Endothelial cell (in vitro differentiated cells): ENCODE measurements at regions not wholly inside any gene's neighbourhood (a gene's known extent, or its start where the extent isn't known, plus 50 kb on each side); places are given as distances from the start of the nearest gene placed in this dataset.

ENCODE experiments used
- DNase-seq: peaks from one replicate; pipeline ENCODE4 v3.0.0; 2021; ENCODE audit warnings: low spot score
- H3K27ac Mint-ChIP-seq: one replicate; pipeline ENCODE4 v1.8.0; 2021; ENCODE audit warnings: mixed read lengths, inconsistent platforms; ENCODE audit not compliant: unreplicated experiment
- H3K27me3 Mint-ChIP-seq: one replicate; pipeline ENCODE4 v1.8.0; 2021; ENCODE audit warnings: mild to moderate bottlenecking, moderate library complexity, mixed read lengths, inconsistent platforms; ENCODE audit not compliant: unreplicated experiment
- H3K36me3 Mint-ChIP-seq: one replicate; pipeline ENCODE4 v1.8.0; 2021; ENCODE audit warnings: mild to moderate bottlenecking, low read depth, mixed read lengths, inconsistent platforms; ENCODE audit not compliant: unreplicated experiment
- H3K4me1 Mint-ChIP-seq: one replicate; pipeline ENCODE4 v1.8.0; 2021; ENCODE audit warnings: mild to moderate bottlenecking, mixed read lengths, inconsistent platforms; ENCODE audit not compliant: unreplicated experiment
- H3K4me3 Mint-ChIP-seq: one replicate; pipeline ENCODE4 v1.8.0; 2021; ENCODE audit warnings: mild to moderate bottlenecking, mixed read lengths, inconsistent platforms; ENCODE audit not compliant: unreplicated experiment
- H3K9me3 Mint-ChIP-seq: one replicate; pipeline ENCODE4 v1.8.0; 2021; ENCODE audit warnings: mixed read lengths, inconsistent platforms; ENCODE audit not compliant: unreplicated experiment
- CTCF ChIP-seq: fragments of 200-600 bp; sonication (generic); IDR thresholded peaks from one replicate; pipeline ENCODE4 v1.5.0; 2021; ENCODE audit warnings: antibody characterized with exemption; ENCODE audit not compliant: unreplicated experiment

- H3K27me3 Mint-ChIP-seq, result no peaks in the 10 kb centered on the region
- DNase-seq, result no peak
- H3K4me1 Mint-ChIP-seq, result peaks cover 6% of the 10 kb centered on the region
- no peak overlapping the region for H3K4me3 Mint-ChIP-seq
- no peak for TF ChIP-seq CTCF
- no peaks in the 10 kb centered on the region for H3K9me3 Mint-ChIP-seq
- peaks cover 5% of the 10 kb centered on the region for H3K36me3 Mint-ChIP-seq
- no peak overlapping the region for H3K27ac Mint-ChIP-seq
Observed at GRCh38 chr4:83172371-83172770, 57.8 kb upstream of the PLAC8 start.

GRCh38 chr4:83171436-83172039, 57.0 kb upstream of the PLAC8 start:
- no peak for TF ChIP-seq CTCF
- Mint-ChIP-seq H3K4me1 (peaks cover 6% of the 10 kb centered on the region), H3K9me3 (no peaks in the 10 kb centered on the region), H3K27me3 (no peaks in the 10 kb centered on the region), H3K36me3 (peaks cover 5% of the 10 kb centered on the region), H3K27ac (peak overlapping the region; percentile 81), H3K4me3 (no peak overlapping the region)
- no peak for DNase-seq

- DNase-seq, result no peak
- peaks cover 6% of the 10 kb centered on the region for H3K4me1 Mint-ChIP-seq
- no peaks in the 10 kb centered on the region for H3K27me3 Mint-ChIP-seq
- peak overlapping the region; percentile 81 for H3K27ac Mint-ChIP-seq
- TF ChIP-seq CTCF, result no peak
- no peaks in the 10 kb centered on the region for H3K9me3 Mint-ChIP-seq
- no peak overlapping the region for H3K4me3 Mint-ChIP-seq
- peaks cover 5% of the 10 kb centered on the region for H3K36me3 Mint-ChIP-seq
Observed at GRCh38 chr4:83170952-83171399, 56.4 kb upstream of the PLAC8 start.
